ENCODE measurements at regions not wholly inside any gene's neighbourhood (a gene's known extent, or its start where the extent isn't known, plus 50 kb on each side); places are given as distances from the start of the nearest gene placed in this dataset.
"Not testable (repeated sequence)": the region's sequence is repeated elsewhere in the genome, so short reads cannot be mapped to it uniquely, and the experiment has no call there.

DNA sequence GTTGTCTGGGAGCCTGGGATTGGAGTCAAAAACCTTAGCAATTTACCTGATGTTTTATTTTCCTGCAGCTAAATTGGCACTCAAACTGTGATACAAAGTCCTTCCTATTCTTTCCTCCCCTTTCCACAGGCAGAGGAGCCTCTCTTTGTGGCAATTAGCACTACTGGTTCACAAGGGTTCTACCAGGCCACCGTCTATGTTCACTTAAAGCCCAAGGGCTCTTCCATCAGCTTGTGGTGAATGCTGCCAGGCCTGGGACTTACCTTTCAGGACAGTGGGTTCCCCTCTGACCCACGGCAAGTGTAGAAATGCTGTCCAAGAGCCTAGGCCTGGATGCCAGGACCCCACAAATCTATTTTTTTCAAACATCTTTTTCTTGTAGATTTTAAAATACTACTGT is 251.9 kb upstream of the B3GALT2 start:
- ATAC-seq (no peak), DNase-seq (ENCODE audit: low spot score in 2 of 2) (no peak)
- H3K36me3 Mint-ChIP-seq = peaks cover 14 to 36% of the 10 kb centered on the region in 2 donors
- no peak overlapping the region for H3K27ac Mint-ChIP-seq
- peaks cover 15 to 39% of the 10 kb centered on the region in 2 donors for H3K9me3 Mint-ChIP-seq

DNA sequence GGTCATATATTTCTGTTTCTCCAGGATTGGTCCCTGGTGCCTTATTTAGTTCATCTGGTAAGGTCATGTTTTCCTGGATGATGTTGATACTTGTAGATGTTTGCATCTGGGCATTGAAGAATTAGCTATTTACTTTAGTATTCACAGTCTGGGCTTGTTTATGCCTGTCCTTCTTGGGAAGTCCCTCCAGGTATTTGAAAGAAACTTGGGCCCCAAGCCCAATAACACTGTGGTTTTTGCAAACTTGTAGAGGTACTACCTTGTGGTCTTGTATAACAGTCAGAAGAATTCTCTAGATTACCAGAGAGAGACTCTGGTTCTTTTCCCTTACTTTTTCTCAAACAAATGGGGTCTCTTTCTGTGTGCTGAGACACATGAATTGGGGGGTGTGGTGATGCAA is 251.4 kb upstream of the B3GALT2 start:
- Mint-ChIP-seq H3K9me3 (peaks cover 16 to 41% of the 10 kb centered on the region in 2 donors), H3K27ac (no peak overlapping the region), H3K36me3 (peaks cover 19 to 41% of the 10 kb centered on the region in 2 donors)
- DNase-seq (ENCODE audit: low spot score in 2 of 2) (no peak), ATAC-seq (peak in 1 of 2 donors; percentile 48)

DNA sequence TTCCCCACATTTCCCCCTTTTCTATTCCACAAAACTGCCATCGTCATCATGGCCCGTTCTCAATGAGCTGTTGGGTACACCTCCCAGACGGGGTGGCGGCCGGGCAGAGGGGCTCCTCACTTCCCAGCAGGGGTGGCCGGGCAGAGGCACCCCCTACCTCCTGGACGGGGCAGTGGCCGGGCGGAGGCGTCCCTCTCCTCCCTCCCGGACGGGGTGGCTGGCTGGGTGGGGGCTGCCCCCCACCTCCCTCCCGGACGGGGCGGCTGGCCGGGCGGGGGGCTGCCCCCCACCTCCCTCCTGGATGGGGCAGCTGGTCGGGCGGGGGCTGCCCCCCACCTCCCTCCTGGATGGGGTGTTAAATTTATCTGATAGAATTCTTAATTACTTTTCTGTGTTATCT is 250.9 kb upstream of the B3GALT2 start:
- ATAC-seq; H3K27ac Mint-ChIP-seq; DNase-seq (ENCODE audit: low spot score in 2 of 2): not testable (repeated sequence)
- peaks cover 16 to 42% of the 10 kb centered on the region in 2 donors for H3K9me3 Mint-ChIP-seq
- peaks cover 20 to 46% of the 10 kb centered on the region in 2 donors for H3K36me3 Mint-ChIP-seq

DNA sequence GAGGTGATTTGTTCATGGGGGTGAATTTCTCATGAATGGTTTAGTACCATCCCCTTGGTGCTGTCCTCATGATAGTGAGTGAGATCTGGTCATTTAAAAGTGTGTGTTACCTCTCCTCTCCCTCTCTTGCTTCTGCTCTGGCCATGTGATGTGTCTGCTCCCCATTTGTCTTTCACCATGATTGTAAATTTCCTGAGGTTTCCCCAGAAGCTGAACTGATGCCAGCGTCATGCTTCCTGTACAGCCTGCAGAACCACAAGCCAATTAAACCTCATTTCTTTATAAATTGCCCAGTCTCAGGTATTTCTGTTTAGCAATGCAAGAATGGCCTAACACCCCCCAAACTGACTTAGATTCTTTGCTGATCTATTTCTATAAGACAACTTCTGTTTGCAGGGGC is 249.4 kb upstream of the B3GALT2 start:
- peaks cover 18 to 37% of the 10 kb centered on the region in 2 donors for H3K9me3 Mint-ChIP-seq
- H3K27ac Mint-ChIP-seq = no peak overlapping the region
- DNase-seq (ENCODE audit: low spot score in 2 of 2) (no peak), ATAC-seq (no peak)
- H3K36me3 Mint-ChIP-seq = peaks cover 21 to 44% of the 10 kb centered on the region in 2 donors

DNA sequence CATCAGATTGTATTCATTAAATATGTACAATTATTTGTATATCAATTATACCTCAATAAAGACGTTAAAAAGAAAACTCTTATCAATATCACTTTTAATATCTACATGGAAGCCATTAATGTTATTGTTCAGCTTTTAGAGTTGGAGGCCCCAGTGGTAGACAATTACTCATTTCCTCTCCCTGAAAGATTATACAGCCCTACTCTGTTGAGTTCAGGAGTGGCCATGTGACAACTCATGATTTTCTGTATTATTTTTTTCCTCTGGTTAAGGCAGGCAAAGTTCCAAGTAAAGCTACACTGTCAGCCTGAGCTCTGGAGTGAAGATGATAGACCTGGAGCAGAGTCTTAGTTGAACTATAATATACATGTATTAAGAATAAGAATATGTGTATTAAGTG is 247.9 kb upstream of the B3GALT2 start:
- peaks cover 21 to 44% of the 10 kb centered on the region in 2 donors for H3K36me3 Mint-ChIP-seq

DNA sequence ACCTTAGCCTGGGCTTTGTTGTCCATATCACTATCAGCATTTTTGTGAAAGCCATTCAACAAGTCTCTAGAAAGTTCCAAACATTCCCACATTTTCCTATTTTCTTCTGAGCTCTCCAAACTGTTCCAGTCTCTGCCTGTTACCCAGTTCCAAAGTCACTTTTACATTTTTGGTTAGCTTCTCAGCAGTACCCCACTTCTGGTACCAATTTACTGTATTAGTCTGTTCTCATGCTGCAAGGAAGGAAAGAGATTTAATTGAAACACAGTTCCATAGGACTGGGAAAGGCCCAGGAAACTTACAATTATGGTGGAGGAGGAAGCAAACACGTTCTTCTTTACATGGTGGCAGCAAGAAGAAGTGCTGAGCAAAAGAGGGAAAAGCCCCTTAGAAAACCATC is 247.2 kb upstream of the B3GALT2 start:
- DNase-seq (ENCODE audit: low spot score in 2 of 2) = no peak
- Mint-ChIP-seq H3K9me3 (peaks cover 18 to 35% of the 10 kb centered on the region in 2 donors), H3K36me3 (peaks cover 21 to 44% of the 10 kb centered on the region in 2 donors), H3K27ac (no peak overlapping the region)
- ATAC-seq = no peak

More for the DNA sequence above, 247.9 kb upstream of the B3GALT2 start:
- ATAC-seq (no peak), DNase-seq (ENCODE audit: low spot score in 2 of 2) (no peak)
- Mint-ChIP-seq H3K9me3 (peaks cover 18 to 33% of the 10 kb centered on the region in 2 donors), H3K27ac (no peak overlapping the region)

DNA sequence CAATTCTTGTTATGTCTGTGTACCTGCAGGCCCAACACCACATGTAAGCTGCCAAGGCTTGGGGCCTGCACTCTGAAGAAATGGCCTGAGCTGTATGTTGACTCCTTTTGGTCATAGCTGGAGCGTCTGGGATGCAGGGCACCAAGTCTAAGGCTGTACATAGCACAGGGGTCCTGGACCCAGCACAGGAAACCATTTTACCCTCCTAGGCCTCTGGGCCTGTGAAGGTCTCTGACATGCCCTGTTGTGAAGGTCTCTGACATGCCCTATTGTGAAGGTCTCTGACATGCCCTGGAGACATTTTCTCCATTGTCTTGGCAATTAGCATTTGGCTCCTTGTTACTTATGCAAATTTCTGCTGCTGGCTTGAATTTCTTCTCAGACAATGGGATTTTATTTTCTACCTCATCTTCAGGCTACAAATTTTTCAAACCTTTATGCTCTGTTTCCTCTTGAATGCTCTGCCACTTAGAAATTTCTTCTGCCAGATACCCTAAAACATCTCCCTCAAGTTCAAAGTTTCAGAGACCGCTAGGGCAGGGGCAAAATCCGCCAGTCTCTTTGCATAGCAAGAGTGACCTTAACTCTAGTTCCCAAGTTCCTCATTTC is 246.7 kb upstream of the B3GALT2 start:
- H3K9me3 Mint-ChIP-seq = peaks cover 18 to 35% of the 10 kb centered on the region in 2 donors
- H3K36me3 Mint-ChIP-seq = peaks cover 21 to 44% of the 10 kb centered on the region in 2 donors
- H3K27ac Mint-ChIP-seq = no peak overlapping the region
- no peak for ATAC-seq
- no peak for DNase-seq (ENCODE audit: low spot score in 2 of 2)

DNA sequence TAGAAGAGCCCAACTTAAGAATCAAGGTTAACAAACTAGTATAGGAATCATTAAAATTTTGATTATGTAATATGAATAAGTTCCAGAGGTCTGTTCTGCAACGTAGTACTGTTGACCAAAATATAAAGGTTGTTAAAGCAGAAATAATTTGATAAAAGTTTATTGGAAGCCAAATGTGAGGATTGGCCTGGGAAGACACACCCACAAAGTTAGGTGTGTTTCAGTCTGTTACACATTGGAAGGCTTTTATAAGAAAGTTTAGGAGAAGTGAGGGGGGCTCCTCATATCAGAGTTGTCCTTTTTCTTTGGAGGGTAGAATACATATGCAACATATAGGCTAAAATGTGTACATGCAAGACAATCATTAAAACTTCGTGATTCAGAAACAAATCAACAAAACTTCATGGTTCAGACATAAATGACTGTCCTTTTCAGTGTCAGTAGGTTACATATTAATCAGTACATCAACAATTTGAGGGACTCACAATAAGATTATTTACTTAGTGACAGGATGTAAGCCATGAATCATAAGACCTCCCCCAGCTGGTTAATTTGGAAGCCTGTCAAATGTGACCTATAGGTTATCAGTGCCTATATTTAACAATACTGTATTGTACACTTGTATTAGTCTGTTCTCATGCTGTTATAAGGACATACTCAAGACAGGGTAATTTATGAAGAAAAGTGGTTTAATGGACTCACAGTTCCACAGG is 245.0 kb upstream of the B3GALT2 start:
- Mint-ChIP-seq H3K9me3 (peaks cover 16 to 33% of the 10 kb centered on the region in 2 donors), H3K36me3 (peaks cover 21 to 39% of the 10 kb centered on the region in 2 donors), H3K27ac (no peak overlapping the region)
- ATAC-seq (no peak), DNase-seq (ENCODE audit: low spot score in 2 of 2) (no peak)

DNA sequence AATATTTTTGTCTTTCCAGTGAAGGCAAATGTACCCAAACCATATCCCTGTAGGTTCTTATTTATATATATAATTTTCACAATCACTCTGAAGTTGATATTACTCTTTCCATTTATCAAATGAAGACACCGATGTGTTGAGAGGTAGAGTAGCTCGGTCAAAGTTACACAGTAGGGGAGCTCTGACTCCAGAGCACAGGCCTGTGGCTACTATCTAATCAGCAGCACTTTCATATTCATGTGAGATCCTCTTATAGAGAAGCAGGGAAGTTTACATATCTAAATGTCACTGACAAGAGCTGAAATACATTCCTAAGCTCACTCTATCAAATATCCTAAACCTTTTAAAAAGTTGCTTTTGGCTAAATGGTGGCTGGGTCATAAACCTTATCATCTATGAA is 241.1 kb upstream of the B3GALT2 start:
- peaks cover 7 to 14% of the 10 kb centered on the region in 2 donors for H3K9me3 Mint-ChIP-seq
- peaks cover 6 to 10% of the 10 kb centered on the region in 2 donors for H3K36me3 Mint-ChIP-seq
- no peak overlapping the region for H3K27ac Mint-ChIP-seq
- ATAC-seq (no peak), DNase-seq (ENCODE audit: low spot score in 2 of 2) (no peak)

DNA sequence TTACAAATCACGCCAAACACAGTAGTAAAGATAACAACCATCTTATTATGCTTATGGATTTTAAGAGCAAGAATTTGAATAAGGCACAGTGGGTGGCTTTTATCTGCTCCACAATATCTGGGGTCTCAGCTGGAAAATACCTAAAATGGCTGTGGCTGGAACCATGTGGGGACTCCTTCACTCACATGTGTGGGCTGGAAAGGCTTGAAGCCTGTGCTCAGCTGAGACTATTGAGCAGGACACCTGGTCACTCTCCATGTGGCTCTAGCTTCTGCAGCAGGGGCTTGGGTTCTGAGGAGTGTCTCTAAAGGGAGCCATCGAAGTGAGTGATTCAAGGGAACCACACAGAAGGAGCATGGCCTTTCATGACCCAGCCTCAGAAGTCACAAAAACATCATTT is 239.6 kb upstream of the B3GALT2 start:
- no peaks in the 10 kb centered on the region for H3K36me3 Mint-ChIP-seq
- H3K9me3 Mint-ChIP-seq = peaks cover 0 to 6% of the 10 kb centered on the region in 2 donors
- no peak overlapping the region for H3K27ac Mint-ChIP-seq
- DNase-seq (ENCODE audit: low spot score in 2 of 2) (no peak), ATAC-seq (no peak)

DNA sequence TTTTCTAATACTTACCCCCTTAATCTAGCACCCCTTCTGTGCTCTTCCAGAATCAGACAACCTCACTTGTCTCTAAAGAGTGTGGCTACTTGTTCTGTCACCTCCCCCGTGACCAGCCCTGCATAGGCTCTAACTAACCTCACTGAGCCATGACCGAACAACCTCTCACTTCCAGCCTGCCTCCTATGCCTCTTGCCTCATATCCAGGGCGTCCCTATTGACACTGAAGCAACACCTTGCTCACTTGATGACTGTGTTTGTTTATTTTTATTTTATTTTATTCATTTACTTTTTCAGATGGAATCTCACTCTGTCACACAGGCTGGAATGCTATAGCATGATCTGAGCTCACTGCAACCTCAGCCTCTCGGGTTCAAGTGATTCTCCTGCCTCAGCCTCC is 235.1 kb upstream of the B3GALT2 start:
- H3K36me3 Mint-ChIP-seq = no peaks in the 10 kb centered on the region
- H3K27ac Mint-ChIP-seq = no peak overlapping the region
- H3K9me3 Mint-ChIP-seq = peaks cover 0 to 4% of the 10 kb centered on the region in 2 donors
- ATAC-seq (no peak), DNase-seq (ENCODE audit: low spot score in 2 of 2) (no peak)

DNA sequence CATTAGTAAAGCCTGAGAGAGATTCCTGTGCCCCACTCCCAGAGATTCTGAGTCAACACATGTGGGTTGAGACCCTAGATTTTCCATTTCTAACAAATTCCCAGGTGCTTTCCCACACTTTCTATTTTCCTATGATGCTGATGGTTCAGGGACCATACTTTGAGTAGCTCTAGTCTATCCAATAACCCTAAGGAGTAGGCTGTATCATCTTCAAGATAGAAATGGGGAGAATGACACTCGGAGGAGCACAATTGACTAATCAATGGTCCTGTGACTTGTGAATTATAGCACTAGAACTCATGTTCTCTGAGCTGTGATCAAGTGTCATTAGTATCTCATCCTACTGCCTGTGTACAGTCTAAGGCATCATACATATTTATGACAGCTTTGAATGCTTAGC is 232.9 kb upstream of the B3GALT2 start:
- peak; percentile 26 to 44 for ATAC-seq

DNA sequence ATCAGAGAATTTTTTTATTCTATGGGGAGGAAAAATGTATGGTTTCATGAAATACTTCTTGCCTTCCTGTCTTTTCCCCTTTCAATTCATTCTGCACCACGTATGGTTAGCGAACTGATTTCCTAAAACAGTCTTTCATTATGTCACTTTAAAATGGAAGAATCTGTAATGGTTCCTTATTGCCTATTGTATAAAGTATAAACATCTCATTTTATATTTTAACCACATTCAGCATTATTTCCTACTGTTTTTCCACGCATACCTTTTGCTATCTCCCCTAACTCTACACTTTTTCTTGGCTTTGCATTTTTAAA is 232.3 kb upstream of the B3GALT2 start:
- Mint-ChIP-seq H3K36me3 (peaks cover 0 to 14% of the 10 kb centered on the region in 2 donors), H3K9me3 (peaks cover 0 to 19% of the 10 kb centered on the region in 2 donors), H3K27ac (peak overlapping the region; percentile 27 to 80)
- ATAC-seq (no peak), DNase-seq (ENCODE audit: low spot score in 2 of 2) (no peak)

More for the DNA sequence above, 232.9 kb upstream of the B3GALT2 start:
- DNase-seq (ENCODE audit: low spot score in 2 of 2) = no peak
- Mint-ChIP-seq H3K27ac (peak overlapping the region in 1 of 2 donors; percentile 80), H3K9me3 (peaks cover 0 to 18% of the 10 kb centered on the region in 2 donors), H3K36me3 (peaks cover 0 to 14% of the 10 kb centered on the region in 2 donors)

DNA sequence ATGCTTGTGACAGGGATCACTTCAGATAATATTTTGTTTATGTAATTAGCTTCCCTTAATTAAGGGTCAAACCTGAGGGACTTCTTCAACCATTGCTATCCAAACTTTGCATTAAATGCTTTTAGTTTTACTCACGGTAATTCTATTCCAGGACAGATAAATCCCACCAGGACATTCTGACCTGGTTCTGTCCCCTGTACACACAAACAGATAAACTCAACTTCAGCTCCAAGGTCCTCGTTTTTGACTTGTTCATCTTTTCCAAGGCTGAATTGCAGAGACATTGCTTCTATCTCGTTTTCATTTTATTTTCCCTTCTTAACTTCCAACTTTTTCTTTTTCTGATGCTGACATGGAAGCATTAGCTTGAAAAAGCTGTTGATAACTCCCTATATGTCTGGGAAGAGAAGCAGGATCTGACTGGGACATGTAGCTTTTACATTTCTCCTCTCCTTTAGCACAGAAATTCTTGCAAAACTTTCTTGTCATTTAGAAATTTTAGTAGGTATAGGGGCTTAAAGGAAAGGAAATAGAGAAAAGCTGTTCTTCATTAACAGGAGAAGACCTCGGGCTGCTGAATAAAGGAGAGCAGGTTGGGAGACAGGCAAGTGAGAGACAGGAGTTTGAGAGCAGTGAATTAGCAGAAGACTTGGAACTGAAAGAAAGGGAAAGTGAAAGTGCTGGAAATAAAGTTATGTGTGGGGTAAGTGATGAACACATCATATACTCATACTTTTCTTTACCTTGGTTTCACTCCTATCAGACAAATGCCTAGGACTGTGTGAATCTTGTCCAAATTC is 231.7 kb upstream of the B3GALT2 start:
- H3K9me3 Mint-ChIP-seq = peaks cover 4 to 23% of the 10 kb centered on the region in 2 donors
- H3K36me3 Mint-ChIP-seq = peaks cover 3 to 19% of the 10 kb centered on the region in 2 donors
- ATAC-seq = peak; percentile 94 to 96
- no peak for DNase-seq (ENCODE audit: low spot score in 2 of 2)
- H3K27ac Mint-ChIP-seq = peak overlapping the region; percentile 4 to 80

DNA sequence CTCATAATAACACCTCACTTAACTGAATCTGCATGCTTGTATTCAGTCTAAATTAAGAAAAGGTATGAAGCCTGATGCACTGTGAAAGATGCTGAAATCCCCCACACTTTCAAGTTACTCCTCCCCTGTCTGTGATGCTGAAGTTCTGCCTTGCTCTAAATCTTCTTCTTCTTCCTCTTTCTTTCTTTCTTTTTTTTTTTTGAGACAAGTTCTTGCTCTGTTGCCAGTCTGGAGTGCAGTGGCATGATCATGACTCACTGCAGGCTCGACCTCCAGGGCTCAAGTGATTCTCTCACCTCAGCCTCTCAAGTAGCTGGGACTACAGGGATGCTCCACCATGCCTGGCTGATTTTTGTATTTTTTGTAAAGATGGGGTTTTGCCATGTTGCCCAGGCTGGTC is 231.0 kb upstream of the B3GALT2 start:
- DNase-seq (ENCODE audit: low spot score in 2 of 2) (no peak), ATAC-seq (peak; percentile 17 to 19)

DNA sequence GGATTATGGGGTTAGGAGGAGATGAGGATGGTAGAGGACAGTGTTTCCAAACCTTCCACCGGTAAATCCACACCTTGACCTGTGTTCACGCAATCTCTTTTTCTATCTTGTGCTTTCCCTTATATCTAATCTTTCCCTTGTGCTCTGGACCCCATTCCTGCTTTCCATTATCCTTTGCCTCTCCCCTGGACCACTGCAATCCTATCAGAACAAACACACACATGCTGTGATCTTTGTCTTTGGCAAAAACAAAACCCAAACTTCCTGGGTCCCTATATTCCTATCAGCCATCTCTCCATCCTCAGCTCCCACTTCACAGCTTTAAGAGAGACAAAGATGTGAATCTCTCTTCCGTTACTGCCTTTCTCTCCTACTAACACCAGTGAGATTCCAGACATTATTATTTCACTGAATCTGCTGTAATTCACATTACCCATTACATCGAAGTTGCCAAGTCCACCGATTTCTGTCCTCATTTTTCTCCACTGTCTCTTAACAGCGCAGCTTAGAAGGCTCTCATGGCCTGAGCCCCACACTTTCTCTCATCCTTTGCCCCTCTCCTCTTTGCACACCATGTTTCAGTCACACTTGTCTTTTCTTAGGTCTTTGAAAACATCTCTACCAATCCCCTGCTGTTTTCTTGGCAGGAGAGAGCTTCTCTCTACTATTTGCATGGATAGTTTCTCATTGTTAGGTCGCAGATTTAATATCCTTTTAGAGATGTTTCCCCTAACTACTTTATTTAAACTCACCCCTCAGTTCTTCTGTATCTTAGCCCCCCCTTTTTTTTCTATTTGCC is 230.0 kb upstream of the B3GALT2 start:
- Mint-ChIP-seq H3K27ac (peak overlapping the region in 1 of 2 donors; percentile 80), H3K36me3 (peaks cover 5 to 22% of the 10 kb centered on the region in 2 donors), H3K9me3 (peaks cover 5 to 25% of the 10 kb centered on the region in 2 donors)
- DNase-seq (ENCODE audit: low spot score in 2 of 2) (no peak), ATAC-seq (no peak)

More for the DNA sequence above, 231.0 kb upstream of the B3GALT2 start:
- peak overlapping the region in 1 of 2 donors; percentile 80 for H3K27ac Mint-ChIP-seq
- peaks cover 5 to 22% of the 10 kb centered on the region in 2 donors for H3K36me3 Mint-ChIP-seq
- H3K9me3 Mint-ChIP-seq = peaks cover 5 to 25% of the 10 kb centered on the region in 2 donors

Measured in activated naive CD4-positive, alpha-beta T cell treated with anti-CD3 and anti-CD28 coated beads, Interleukin-2, amount 50 U/mL, for 72 hours (primary cell).